Liver (tissue), 7 donors: ENCODE measurements at regions not wholly inside any gene's neighbourhood (a gene's known extent, or its start where the extent isn't known, plus 50 kb on each side); places are given as distances from the start of the nearest gene placed in this dataset.

Experiments
- DNase-seq: peaks from one replicate; pipeline ENCODE4 v3.0.0-alpha.2; 2017; ENCODE audit warnings: low spot score
- H3K27ac ChIP-seq, 2 donors: one replicate each; pipeline ENCODE4 v1.7.0; 2013; ENCODE audit warnings: inconsistent platforms in 2 of 2, low read length in 2 of 2, control low read depth in 1 of 2, low read depth in 1 of 2, mild to moderate bottlenecking in 1 of 2
- H3K27me3 ChIP-seq, 4 donors: one replicate each; pipeline versions ENCODE4 v1.6.1 to v1.7.0; 2013; ENCODE audit warnings: low read length in 3 of 4, inconsistent platforms in 1 of 4, mild to moderate bottlenecking in 1 of 4, moderate library complexity in 1 of 4; ENCODE audit not compliant: control insufficient read depth in 4 of 4, insufficient read depth in 4 of 4
- H3K36me3 ChIP-seq, 4 donors: one replicate each; pipeline versions ENCODE4 v1.6.1 to v1.7.0; 2013; ENCODE audit warnings: low read length in 3 of 4, mild to moderate bottlenecking in 3 of 4, low read depth in 1 of 4, moderate library complexity in 1 of 4; ENCODE audit not compliant: control insufficient read depth in 4 of 4, insufficient read depth in 3 of 4
- H3K4me1 ChIP-seq, 4 donors: one replicate each; pipeline versions ENCODE4 v1.6.1 to v1.7.0; 2013; ENCODE audit warnings: low read length in 3 of 4, mild to moderate bottlenecking in 3 of 4, moderate library complexity in 1 of 4; ENCODE audit not compliant: control insufficient read depth in 4 of 4, insufficient read depth in 4 of 4
- H3K4me3 ChIP-seq, 3 donors: one replicate each; pipeline versions ENCODE4 v1.6.1 to v1.7.0; 2013; ENCODE audit warnings: low read length in 3 of 3, control low read depth in 1 of 3, low read depth in 1 of 3, mild to moderate bottlenecking in 1 of 3
- H3K9ac ChIP-seq, 2 donors: one replicate each; pipeline ENCODE4 v1.7.0; 2013; ENCODE audit warnings: low read length in 2 of 2, mild to moderate bottlenecking in 2 of 2, moderate library complexity in 2 of 2, control low read depth in 1 of 2, low read depth in 1 of 2
- H3K9me3 ChIP-seq, 4 donors: one replicate each; pipeline versions ENCODE4 v1.6.1 to v1.7.0; 2013; ENCODE audit warnings: low read length in 3 of 4; ENCODE audit not compliant: control insufficient read depth in 4 of 4
- EGR1 ChIP-seq, 2 donors: IDR thresholded peaks; 2 replicates each; pipeline ENCODE4 v1.6.1; 2016 to 2018; ENCODE audit warnings: antibody characterized with exemption in 2 of 2, low read depth in 2 of 2
- FOXA1 ChIP-seq: IDR thresholded peaks from 2 replicates; pipeline ENCODE4 v1.6.1; 2016; ENCODE audit warnings: antibody characterized with exemption
- FOXA2 ChIP-seq: IDR thresholded peaks from 2 replicates; pipeline ENCODE4 v1.6.1; 2016; ENCODE audit warnings: antibody characterized with exemption
- GABPA ChIP-seq, 2 donors: IDR thresholded peaks in 1 of 2; conservative IDR thresholded peaks in 1 of 2; 2 replicates each; pipeline ENCODE4 v1.6.1; 2016; ENCODE audit warnings: antibody characterized with exemption in 2 of 2, mild to moderate bottlenecking in 1 of 2, moderate library complexity in 1 of 2
- HNF4A ChIP-seq, 2 donors: conservative IDR thresholded peaks; 2 replicates each; pipeline ENCODE4 v1.6.1; 2016; ENCODE audit warnings: antibody characterized with exemption in 2 of 2, mild to moderate bottlenecking in 2 of 2
- HNF4G ChIP-seq: IDR thresholded peaks from 2 replicates; pipeline ENCODE4 v1.6.1; 2016; ENCODE audit warnings: antibody characterized with exemption
- JUND ChIP-seq, 2 donors: IDR thresholded peaks; 2 replicates each; pipeline ENCODE4 v1.6.1; 2016; ENCODE audit warnings: antibody characterized with exemption in 2 of 2
- NR2F2 ChIP-seq: IDR thresholded peaks from 2 replicates; pipeline ENCODE4 v1.6.1; 2016; ENCODE audit warnings: antibody characterized with exemption
- RAD21 ChIP-seq, 2 donors: IDR thresholded peaks; 2 replicates each; pipeline ENCODE4 v1.6.1; 2016; ENCODE audit warnings: antibody characterized with exemption in 2 of 2, mild to moderate bottlenecking in 2 of 2
- RXRA ChIP-seq, 2 donors: IDR thresholded peaks; 2 replicates each; pipeline ENCODE4 v1.6.1; 2017 to 2018; ENCODE audit warnings: antibody characterized with exemption in 2 of 2, mild to moderate bottlenecking in 1 of 2
- SP1 ChIP-seq: IDR thresholded peaks from 2 replicates; pipeline ENCODE4 v1.6.1; 2018; ENCODE audit warnings: antibody characterized with exemption, mild to moderate bottlenecking
- TAF1 ChIP-seq: conservative IDR thresholded peaks from 2 replicates; pipeline ENCODE4 v1.6.1; 2016; ENCODE audit warnings: antibody characterized with exemption, mild to moderate bottlenecking
- YY1 ChIP-seq: IDR thresholded peaks from 2 replicates; pipeline ENCODE4 v1.6.1; 2016; ENCODE audit warnings: antibody characterized with exemption, mild to moderate bottlenecking
- WGBS: extraction: QIAGEN DNeasy Blood & Tissue Kit; methylation state at CpG from one replicate; pipeline ENCODE4 v1.1.7; 2013; 5-methylcytosine and 5-hydroxymethylcytosine counted together
- TF ChIP-seq, protein P1 (sequence below): IDR thresholded peaks from 2 replicates; pipeline ENCODE4 v1.6.1; 2016; ENCODE audit warnings: antibody characterized with exemption
- TF ChIP-seq, protein P2 (sequence below): IDR thresholded peaks from 2 replicates; pipeline ENCODE4 v1.6.1; 2016; ENCODE audit warnings: antibody characterized with exemption
- TF ChIP-seq, protein P3 (sequence below): IDR thresholded peaks from 2 replicates; pipeline ENCODE4 v1.6.1; 2016; ENCODE audit warnings: antibody characterized with exemption, mild to moderate bottlenecking
- TF ChIP-seq, protein P4 (sequence below): IDR thresholded peaks from 2 replicates; pipeline ENCODE4 v1.6.1; 2016; ENCODE audit warnings: antibody characterized with exemption
- donor health status: healthy.
- donor health status: healthy.
- donor health status: healthy.
- donor health status: healthy.

DNA sequence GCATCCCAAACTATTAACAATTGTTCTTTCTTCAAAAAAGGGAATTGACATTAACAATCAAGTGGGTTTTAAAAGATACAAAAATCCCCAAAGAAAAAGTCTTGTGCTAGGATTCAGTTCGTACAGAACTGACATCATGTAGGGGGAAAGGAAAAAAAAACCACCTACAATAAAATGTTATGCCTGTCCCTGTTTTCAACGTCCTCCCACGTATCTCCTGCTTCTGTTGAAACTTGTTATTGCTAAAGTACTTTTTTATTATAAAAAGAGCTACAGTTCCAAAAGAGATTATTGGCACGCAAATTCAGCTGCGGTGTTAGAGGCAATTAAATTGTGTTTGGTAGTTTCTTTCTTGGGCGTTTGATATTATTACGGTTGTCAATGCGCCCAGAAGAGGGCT, 102.8 kb upstream of the PHACTR1 start:
- WGBS = 88% methylated on average over 8 of the region's 8 CpGs
- no peaks in the 10 kb centered on the region for H3K27me3 ChIP-seq
- H3K36me3 ChIP-seq = no peaks in the 10 kb centered on the region
- TF ChIP-seq SP1 (no peak), HNF4G (no peak), RXRA (IDR thresholded peaks at IDR 0.05) (no peak), TAF1 (no peak), FOXA2 (no peak), NR2F2 (no peak), HNF4A (conservative IDR thresholded peaks at IDR 0.05) (no peak)
- TF ChIP-seq, protein P1, sequence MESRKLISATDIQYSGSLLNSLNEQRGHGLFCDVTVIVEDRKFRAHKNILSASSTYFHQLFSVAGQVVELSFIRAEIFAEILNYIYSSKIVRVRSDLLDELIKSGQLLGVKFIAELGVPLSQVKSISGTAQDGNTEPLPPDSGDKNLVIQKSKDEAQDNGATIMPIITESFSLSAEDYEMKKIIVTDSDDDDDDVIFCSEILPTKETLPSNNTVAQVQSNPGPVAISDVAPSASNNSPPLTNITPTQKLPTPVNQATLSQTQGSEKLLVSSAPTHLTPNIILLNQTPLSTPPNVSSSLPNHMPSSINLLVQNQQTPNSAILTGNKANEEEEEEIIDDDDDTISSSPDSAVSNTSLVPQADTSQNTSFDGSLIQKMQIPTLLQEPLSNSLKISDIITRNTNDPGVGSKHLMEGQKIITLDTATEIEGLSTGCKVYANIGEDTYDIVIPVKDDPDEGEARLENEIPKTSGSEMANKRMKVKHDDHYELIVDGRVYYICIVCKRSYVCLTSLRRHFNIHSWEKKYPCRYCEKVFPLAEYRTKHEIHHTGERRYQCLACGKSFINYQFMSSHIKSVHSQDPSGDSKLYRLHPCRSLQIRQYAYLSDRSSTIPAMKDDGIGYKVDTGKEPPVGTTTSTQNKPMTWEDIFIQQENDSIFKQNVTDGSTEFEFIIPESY = no peak
- TF ChIP-seq, protein P2, sequence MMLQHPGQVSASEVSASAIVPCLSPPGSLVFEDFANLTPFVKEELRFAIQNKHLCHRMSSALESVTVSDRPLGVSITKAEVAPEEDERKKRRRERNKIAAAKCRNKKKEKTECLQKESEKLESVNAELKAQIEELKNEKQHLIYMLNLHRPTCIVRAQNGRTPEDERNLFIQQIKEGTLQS = no peak
- no peak overlapping the region for H3K27ac ChIP-seq
- no peak for DNase-seq
- H3K4me1 ChIP-seq = no peaks in the 10 kb centered on the region
- H3K9me3 ChIP-seq = no peaks in the 10 kb centered on the region
- no peak overlapping the region for H3K9ac ChIP-seq
- H3K4me3 ChIP-seq = no peak overlapping the region

DNA sequence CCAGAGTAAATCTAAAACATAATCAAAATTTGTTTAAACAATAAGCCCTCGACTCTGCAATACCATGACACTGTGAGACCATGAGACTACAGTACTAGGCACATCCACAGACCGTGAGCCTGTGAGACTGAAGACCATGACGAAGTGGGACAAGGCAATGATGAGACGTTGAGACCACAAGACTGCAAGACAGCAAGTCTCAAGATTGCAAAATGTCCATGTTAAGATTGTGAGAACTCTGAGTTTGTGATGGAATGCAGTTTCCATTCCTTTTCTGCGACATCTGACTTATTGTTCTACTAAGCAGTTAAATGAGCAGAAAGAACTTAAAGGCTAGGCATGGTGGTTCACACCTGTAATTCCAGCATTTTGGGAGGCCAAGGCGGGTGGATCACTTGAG, 102.1 kb upstream of the PHACTR1 start:
- Histone ChIP-seq H3K27ac (no peak overlapping the region), H3K9ac (no peak overlapping the region), H3K4me1 (no peaks in the 10 kb centered on the region), H3K36me3 (no peaks in the 10 kb centered on the region), H3K4me3 (no peak overlapping the region), H3K27me3 (no peaks in the 10 kb centered on the region), H3K9me3 (no peaks in the 10 kb centered on the region)
- 84% methylated on average over 6 of the region's 6 CpGs for WGBS
- DNase-seq = no peak
- TF ChIP-seq YY1 = no peak
- no peak for TF ChIP-seq RXRA (IDR thresholded peaks at IDR 0.05)
- no peak for TF ChIP-seq HNF4A (conservative IDR thresholded peaks at IDR 0.05)
- TF ChIP-seq, protein P3, sequence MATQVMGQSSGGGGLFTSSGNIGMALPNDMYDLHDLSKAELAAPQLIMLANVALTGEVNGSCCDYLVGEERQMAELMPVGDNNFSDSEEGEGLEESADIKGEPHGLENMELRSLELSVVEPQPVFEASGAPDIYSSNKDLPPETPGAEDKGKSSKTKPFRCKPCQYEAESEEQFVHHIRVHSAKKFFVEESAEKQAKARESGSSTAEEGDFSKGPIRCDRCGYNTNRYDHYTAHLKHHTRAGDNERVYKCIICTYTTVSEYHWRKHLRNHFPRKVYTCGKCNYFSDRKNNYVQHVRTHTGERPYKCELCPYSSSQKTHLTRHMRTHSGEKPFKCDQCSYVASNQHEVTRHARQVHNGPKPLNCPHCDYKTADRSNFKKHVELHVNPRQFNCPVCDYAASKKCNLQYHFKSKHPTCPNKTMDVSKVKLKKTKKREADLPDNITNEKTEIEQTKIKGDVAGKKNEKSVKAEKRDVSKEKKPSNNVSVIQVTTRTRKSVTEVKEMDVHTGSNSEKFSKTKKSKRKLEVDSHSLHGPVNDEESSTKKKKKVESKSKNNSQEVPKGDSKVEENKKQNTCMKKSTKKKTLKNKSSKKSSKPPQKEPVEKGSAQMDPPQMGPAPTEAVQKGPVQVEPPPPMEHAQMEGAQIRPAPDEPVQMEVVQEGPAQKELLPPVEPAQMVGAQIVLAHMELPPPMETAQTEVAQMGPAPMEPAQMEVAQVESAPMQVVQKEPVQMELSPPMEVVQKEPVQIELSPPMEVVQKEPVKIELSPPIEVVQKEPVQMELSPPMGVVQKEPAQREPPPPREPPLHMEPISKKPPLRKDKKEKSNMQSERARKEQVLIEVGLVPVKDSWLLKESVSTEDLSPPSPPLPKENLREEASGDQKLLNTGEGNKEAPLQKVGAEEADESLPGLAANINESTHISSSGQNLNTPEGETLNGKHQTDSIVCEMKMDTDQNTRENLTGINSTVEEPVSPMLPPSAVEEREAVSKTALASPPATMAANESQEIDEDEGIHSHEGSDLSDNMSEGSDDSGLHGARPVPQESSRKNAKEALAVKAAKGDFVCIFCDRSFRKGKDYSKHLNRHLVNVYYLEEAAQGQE = no peak
- no peak for TF ChIP-seq JUND (IDR thresholded peaks at IDR 0.05)
- no peak for TF ChIP-seq RAD21 (IDR thresholded peaks at IDR 0.05)
- TF ChIP-seq HNF4G = no peak
- TF ChIP-seq TAF1 = no peak
- TF ChIP-seq, protein P2 = no peak
- TF ChIP-seq EGR1 (IDR thresholded peaks at IDR 0.05; ENCODE audit: low read depth in 2 of 2) = no peak
- TF ChIP-seq, protein P4, sequence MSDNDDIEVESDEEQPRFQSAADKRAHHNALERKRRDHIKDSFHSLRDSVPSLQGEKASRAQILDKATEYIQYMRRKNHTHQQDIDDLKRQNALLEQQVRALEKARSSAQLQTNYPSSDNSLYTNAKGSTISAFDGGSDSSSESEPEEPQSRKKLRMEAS = no peak
- TF ChIP-seq, protein P1 = no peak
- TF ChIP-seq GABPA (IDR thresholded peaks at IDR 0.05 in 1 of 2, conservative IDR thresholded peaks at IDR 0.05 in 1 of 2) = no peak
- TF ChIP-seq SP1 = no peak
- TF ChIP-seq NR2F2 = no peak
- TF ChIP-seq FOXA1 = no peak
